Left kidney (tissue), 1 donor: ENCODE measurements at regions not wholly inside any gene's neighbourhood (a gene's known extent, or its start where the extent isn't known, plus 50 kb on each side); places are given as distances from the start of the nearest gene placed in this dataset.
"Not testable (repeated sequence)": the region's sequence is repeated elsewhere in the genome, so short reads cannot be mapped to it uniquely, and the experiment has no call there.

ENCODE experiments used
- DNase-seq: peaks from one replicate; pipeline ENCODE4 v3.0.0-alpha.2; 2013

- DNase-seq, result no peak
Measured at GRCh38 chr6:167408235-167408869, 83.5 kb downstream of the TTLL2 start.

GRCh38 chr6:167409079-167409478 lies 84.2 kb downstream of the TTLL2 start:
- no peak for DNase-seq

GRCh38 chr6:167409694-167410093 lies 84.8 kb downstream of the TTLL2 start:
- no peak for DNase-seq

- DNase-seq, result no peak
Measured at GRCh38 chr6:167410462-167410861, 85.6 kb downstream of the TTLL2 start.

- DNase-seq, result no peak
Measured at GRCh38 chr6:167412506-167412905, 87.6 kb downstream of the TTLL2 start.

GRCh38 chr6:167415441-167415961 lies 90.6 kb downstream of the TTLL2 start:
- no peak for DNase-seq

- no peak for DNase-seq
Measured at GRCh38 chr6:167416676-167417430, 92.0 kb downstream of the TTLL2 start.

- DNase-seq, result no peak
Measured at GRCh38 chr6:167420177-167420576, 95.3 kb downstream of the TTLL2 start.

- no peak for DNase-seq
Measured at GRCh38 chr6:167420858-167421766, 96.2 kb downstream of the TTLL2 start.

GRCh38 chr6:167421944-167422343 lies 97.1 kb downstream of the TTLL2 start:
- not testable (repeated sequence) for DNase-seq

GRCh38 chr6:167422934-167423333 lies 98.0 kb downstream of the TTLL2 start:
- no peak for DNase-seq

- no peak for DNase-seq
Measured at GRCh38 chr6:167424060-167424673, 99.3 kb downstream of the TTLL2 start.

GRCh38 chr6:167424700-167425099 lies 99.8 kb downstream of the TTLL2 start:
- DNase-seq, result no peak

- no peak for DNase-seq
Measured at GRCh38 chr6:167426084-167426483, 101.2 kb downstream of the TTLL2 start.

GRCh38 chr6:167426651-167427050 lies 101.8 kb downstream of the TTLL2 start:
- no peak for DNase-seq

GRCh38 chr6:167428664-167429333 lies 103.9 kb downstream of the TTLL2 start:
- no peak for DNase-seq

- no peak for DNase-seq
Measured at GRCh38 chr6:167429353-167429752, 104.5 kb downstream of the TTLL2 start.

- DNase-seq, result no peak
Measured at GRCh38 chr6:167435209-167435728, 110.4 kb downstream of the TTLL2 start.

GRCh38 chr6:167437888-167438484 lies 113.1 kb downstream of the TTLL2 start:
- DNase-seq, result no peak

GRCh38 chr6:167441715-167442206 lies 116.9 kb downstream of the TTLL2 start:
- peak; percentile 20 for DNase-seq

- DNase-seq, result peak; percentile 18
Measured at GRCh38 chr6:167442245-167442644, 117.4 kb downstream of the TTLL2 start.
